ENCODE measurements at regions not wholly inside any gene's neighbourhood (a gene's known extent, or its start where the extent isn't known, plus 50 kb on each side); places are given as distances from the start of the nearest gene placed in this dataset.

- Histone ChIP-seq H3K9me3 (ENCODE audit: insufficient read depth, low read depth, low read length) (no peaks in the 10 kb centered on the region), H2AFZ (ENCODE audit: low read length) (0 out of 2 replicates have a peak overlapping the region, but pooled peaks have one; percentile 7), H3K9me2 (replicated peaks; ENCODE audit: low read depth, low read length) (no peaks in the 10 kb centered on the region), H3F3A (ENCODE audit: low read depth) (no peaks in the 10 kb centered on the region), H3K4me3 (ENCODE audit: low read length, poor library complexity, severe bottlenecking) (no peak overlapping the region), H3K4me1 (ENCODE audit: insufficient read depth, low read length, poor library complexity, severe bottlenecking) (no peaks in the 10 kb centered on the region), H3K4me2 (ENCODE audit: low read depth, low read length, poor library complexity, severe bottlenecking) (no peak overlapping the region), H4K20me1 (ENCODE audit: insufficient read depth, low read length, poor library complexity, severe bottlenecking) (no peaks in the 10 kb centered on the region), H3K9ac (ENCODE audit: low read depth, low read length, poor library complexity, severe bottlenecking) (no peak overlapping the region), H3K27me3 (ENCODE audit: insufficient read depth, low read length, poor library complexity, severe bottlenecking) (no peaks in the 10 kb centered on the region), H3K79me2 (ENCODE audit: insufficient read depth, low read length) (no peaks in the 10 kb centered on the region), H3K36me3 (ENCODE audit: insufficient read depth, low read length) (no peaks in the 10 kb centered on the region)
- TF ChIP-seq EZH2phosphoT487 (IDR thresholded peaks at IDR 0.05; ENCODE audit: borderline replicate concordance) (no peak), CTCF (conservative IDR thresholded peaks at IDR 0.05; ENCODE audit: low read length) (no peak)
Observed at GRCh38 chr21:17738176-17738953, 80.8 kb downstream of the C21orf91 start.

GRCh38 chr21:17736072-17736471, 83.1 kb downstream of the C21orf91 start:
- H3K36me3 ChIP-seq (ENCODE audit: insufficient read depth, low read length) = no peaks in the 10 kb centered on the region
- H3K4me1 ChIP-seq (ENCODE audit: insufficient read depth, low read length, poor library complexity, severe bottlenecking) = no peaks in the 10 kb centered on the region
- no peaks in the 10 kb centered on the region for H3K9me2 ChIP-seq (replicated peaks; ENCODE audit: low read depth, low read length)
- H2AFZ ChIP-seq (ENCODE audit: low read length) = peak overlapping the region; percentile 28; the same call in 1 of the 2 replicates
- no peak overlapping the region for H3K4me3 ChIP-seq (ENCODE audit: low read length, poor library complexity, severe bottlenecking)
- TF ChIP-seq EZH2phosphoT487 (IDR thresholded peaks at IDR 0.05; ENCODE audit: borderline replicate concordance) = no peak
- TF ChIP-seq CTCF (conservative IDR thresholded peaks at IDR 0.05; ENCODE audit: low read length) = no peak
- no peaks in the 10 kb centered on the region for H3K9me3 ChIP-seq (ENCODE audit: insufficient read depth, low read depth, low read length)
- H3F3A ChIP-seq (ENCODE audit: low read depth) = no peaks in the 10 kb centered on the region
- no peaks in the 10 kb centered on the region for H3K27me3 ChIP-seq (ENCODE audit: insufficient read depth, low read length, poor library complexity, severe bottlenecking)
- no peak overlapping the region for H3K4me2 ChIP-seq (ENCODE audit: low read depth, low read length, poor library complexity, severe bottlenecking)
- H4K20me1 ChIP-seq (ENCODE audit: insufficient read depth, low read length, poor library complexity, severe bottlenecking) = no peaks in the 10 kb centered on the region
- no peak overlapping the region for H3K9ac ChIP-seq (ENCODE audit: low read depth, low read length, poor library complexity, severe bottlenecking)
- no peaks in the 10 kb centered on the region for H3K79me2 ChIP-seq (ENCODE audit: insufficient read depth, low read length)

DNA sequence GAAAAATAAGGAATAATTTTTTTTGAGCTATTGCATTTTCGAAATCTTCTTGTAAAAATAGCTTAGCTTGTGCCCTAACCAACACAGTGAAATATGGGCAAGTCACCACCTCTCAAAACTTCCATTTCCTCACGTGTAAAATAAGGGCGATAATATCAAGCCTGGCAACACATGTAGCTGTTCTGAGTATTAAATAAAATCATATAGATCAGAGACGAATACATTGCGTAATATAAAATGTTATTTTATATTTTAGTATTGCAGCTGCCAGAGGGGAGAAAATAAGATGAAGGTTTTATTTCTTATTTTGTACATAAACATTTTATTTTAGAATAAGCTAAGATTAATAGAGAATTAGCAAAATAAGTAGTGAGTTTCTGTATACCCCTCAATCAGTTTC, 85.9 kb downstream of the C21orf91 start:
- Histone ChIP-seq H3K4me1 (ENCODE audit: insufficient read depth, low read length, poor library complexity, severe bottlenecking) (no peaks in the 10 kb centered on the region), H3K79me2 (ENCODE audit: insufficient read depth, low read length) (no peaks in the 10 kb centered on the region), H3K9ac (ENCODE audit: low read depth, low read length, poor library complexity, severe bottlenecking) (no peak overlapping the region), H3K4me2 (ENCODE audit: low read depth, low read length, poor library complexity, severe bottlenecking) (no peak overlapping the region), H3F3A (ENCODE audit: low read depth) (no peaks in the 10 kb centered on the region), H3K9me2 (replicated peaks; ENCODE audit: low read depth, low read length) (no peaks in the 10 kb centered on the region), H2AFZ (ENCODE audit: low read length) (no peak overlapping the region), H3K27me3 (ENCODE audit: insufficient read depth, low read length, poor library complexity, severe bottlenecking) (no peaks in the 10 kb centered on the region), H4K20me1 (ENCODE audit: insufficient read depth, low read length, poor library complexity, severe bottlenecking) (no peaks in the 10 kb centered on the region), H3K4me3 (ENCODE audit: low read length, poor library complexity, severe bottlenecking) (no peak overlapping the region), H3K9me3 (ENCODE audit: insufficient read depth, low read depth, low read length) (no peaks in the 10 kb centered on the region), H3K36me3 (ENCODE audit: insufficient read depth, low read length) (no peaks in the 10 kb centered on the region)
- TF ChIP-seq EZH2phosphoT487 (IDR thresholded peaks at IDR 0.05; ENCODE audit: borderline replicate concordance) = no peak

DNA sequence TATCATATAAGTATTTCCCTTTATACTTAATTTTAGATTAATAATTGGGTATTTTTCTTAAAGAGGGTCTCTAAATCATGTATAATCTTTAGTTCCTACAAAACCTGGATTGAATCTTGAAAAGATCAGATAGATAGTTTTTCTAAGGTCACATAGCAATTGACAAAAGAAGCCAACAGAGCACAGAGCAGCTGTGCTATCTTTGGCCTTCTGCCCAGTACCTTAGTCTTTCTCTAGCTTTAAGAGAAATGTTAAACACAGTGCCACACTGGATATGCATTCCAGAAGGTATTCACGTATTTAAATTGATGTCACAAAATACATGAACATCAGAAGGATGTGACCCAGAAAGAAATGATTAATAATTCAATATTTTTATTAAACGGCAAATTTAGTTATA, 86.8 kb downstream of the C21orf91 start:
- H3K79me2 ChIP-seq (ENCODE audit: insufficient read depth, low read length) = no peaks in the 10 kb centered on the region
- no peaks in the 10 kb centered on the region for H3K4me1 ChIP-seq (ENCODE audit: insufficient read depth, low read length, poor library complexity, severe bottlenecking)
- no peak overlapping the region for H3K9ac ChIP-seq (ENCODE audit: low read depth, low read length, poor library complexity, severe bottlenecking)
- no peak overlapping the region for H3K4me3 ChIP-seq (ENCODE audit: low read length, poor library complexity, severe bottlenecking)
- no peaks in the 10 kb centered on the region for H4K20me1 ChIP-seq (ENCODE audit: insufficient read depth, low read length, poor library complexity, severe bottlenecking)
- H3F3A ChIP-seq (ENCODE audit: low read depth) = no peaks in the 10 kb centered on the region
- no peaks in the 10 kb centered on the region for H3K9me3 ChIP-seq (ENCODE audit: insufficient read depth, low read depth, low read length)
- H3K27me3 ChIP-seq (ENCODE audit: insufficient read depth, low read length, poor library complexity, severe bottlenecking) = no peaks in the 10 kb centered on the region
- H2AFZ ChIP-seq (ENCODE audit: low read length) = no peak overlapping the region
- no peak overlapping the region for H3K4me2 ChIP-seq (ENCODE audit: low read depth, low read length, poor library complexity, severe bottlenecking)
- H3K9me2 ChIP-seq (replicated peaks; ENCODE audit: low read depth, low read length) = no peaks in the 10 kb centered on the region
- TF ChIP-seq CTCF (conservative IDR thresholded peaks at IDR 0.05; ENCODE audit: low read length) (no peak), EZH2phosphoT487 (IDR thresholded peaks at IDR 0.05; ENCODE audit: borderline replicate concordance) (no peak)
- H3K36me3 ChIP-seq (ENCODE audit: insufficient read depth, low read length) = no peaks in the 10 kb centered on the region
